Peyer's patch (tissue), 4 donors: ENCODE measurements at regions not wholly inside any gene's neighbourhood (a gene's known extent, or its start where the extent isn't known, plus 50 kb on each side); places are given as distances from the start of the nearest gene placed in this dataset.

Experiments used
- CTCF ChIP-seq, 6 experiments: fragments of 450-650 bp in 4 of 6; fragments of 200-600 bp in 2 of 6; sonication (generic) in 1 of 6; IDR thresholded peaks; one replicate each; pipeline ENCODE4 v1.5.1; 2017 to 2019; ENCODE audit warnings: antibody characterized with exemption in 6 of 6, mild to moderate bottlenecking in 3 of 6, moderate library complexity in 1 of 6
- POLR2A ChIP-seq, 2 donors: fragments of 450-650 bp; IDR thresholded peaks; one replicate each; pipeline ENCODE4 v1.5.1; 2017; ENCODE audit warnings: antibody characterized with exemption in 2 of 2, mild to moderate bottlenecking in 2 of 2, moderate library complexity in 2 of 2

- TF ChIP-seq CTCF (IDR thresholded peaks at IDR 0.05) = no peak
- no peak for TF ChIP-seq POLR2A (IDR thresholded peaks at IDR 0.05)
Measured at GRCh38 chr13:82118589-82118988, 1763.7 kb downstream of the SLITRK1 start.
